Ishikawa (cell line): ENCODE measurements at regions not wholly inside any gene's neighbourhood (a gene's known extent, or its start where the extent isn't known, plus 50 kb on each side); places are given as distances from the start of the nearest gene placed in this dataset.

Experiments used
- CEBPB ChIP-seq: IDR thresholded peaks from 2 replicates; pipeline ENCODE4 v1.6.1; 2012
- EGR1 ChIP-seq: IDR thresholded peaks from 2 replicates; pipeline ENCODE4 v1.6.1; 2012
- EP300 ChIP-seq: IDR thresholded peaks from 2 replicates; pipeline ENCODE4 v1.6.1; 2012; ENCODE audit warnings: borderline replicate concordance
- RAD21 ChIP-seq: IDR thresholded peaks from 2 replicates; pipeline ENCODE4 v1.6.1; 2012; ENCODE audit warnings: low read depth
- TAF1 ChIP-seq: IDR thresholded peaks from 2 replicates; pipeline ENCODE4 v1.6.1; 2012; ENCODE audit warnings: low read depth, mild to moderate bottlenecking
- TCF12 ChIP-seq: IDR thresholded peaks from 2 replicates; pipeline ENCODE4 v1.6.1; 2012; ENCODE audit warnings: low read depth
- YY1 ChIP-seq: IDR thresholded peaks from 2 replicates; pipeline ENCODE4 v1.6.1; 2012; ENCODE audit warnings: low read depth
- ZBTB7A ChIP-seq: IDR thresholded peaks from 2 replicates; pipeline ENCODE4 v1.6.1; 2012; ENCODE audit warnings: low read depth
- TF ChIP-seq, protein P1 (sequence below): IDR thresholded peaks from 2 replicates; pipeline ENCODE4 v1.6.1; 2012; ENCODE audit warnings: low read depth, mild to moderate bottlenecking
- TF ChIP-seq, protein P2 (sequence below): IDR thresholded peaks from 2 replicates; pipeline ENCODE4 v1.6.1; 2012

DNA sequence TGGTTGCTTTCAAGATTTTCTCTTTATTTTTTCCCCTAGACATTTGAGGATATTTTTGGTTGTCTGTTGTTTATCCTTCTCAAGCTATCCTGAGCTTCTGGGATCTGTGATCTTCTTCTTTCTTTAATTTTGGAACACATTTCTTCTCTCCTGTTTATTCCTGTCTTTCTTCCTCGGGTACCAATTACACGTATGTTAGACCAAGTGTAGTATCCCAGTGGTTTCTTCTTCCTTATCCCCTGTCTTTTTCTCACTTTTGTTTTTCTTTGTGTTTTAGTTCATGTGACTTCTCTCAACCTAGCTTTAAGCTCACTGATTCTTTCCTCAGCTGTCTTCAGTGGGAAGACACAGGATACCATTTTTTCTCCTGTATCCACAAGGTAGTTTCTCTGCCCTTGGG lies 120.0 kb downstream of the GALR1 start:
- TF ChIP-seq CEBPB (no peak), TCF12 (no peak), EGR1 (no peak), RAD21 (no peak), ZBTB7A (no peak), EP300 (no peak), TAF1 (no peak), YY1 (no peak)
- TF ChIP-seq, protein P1, sequence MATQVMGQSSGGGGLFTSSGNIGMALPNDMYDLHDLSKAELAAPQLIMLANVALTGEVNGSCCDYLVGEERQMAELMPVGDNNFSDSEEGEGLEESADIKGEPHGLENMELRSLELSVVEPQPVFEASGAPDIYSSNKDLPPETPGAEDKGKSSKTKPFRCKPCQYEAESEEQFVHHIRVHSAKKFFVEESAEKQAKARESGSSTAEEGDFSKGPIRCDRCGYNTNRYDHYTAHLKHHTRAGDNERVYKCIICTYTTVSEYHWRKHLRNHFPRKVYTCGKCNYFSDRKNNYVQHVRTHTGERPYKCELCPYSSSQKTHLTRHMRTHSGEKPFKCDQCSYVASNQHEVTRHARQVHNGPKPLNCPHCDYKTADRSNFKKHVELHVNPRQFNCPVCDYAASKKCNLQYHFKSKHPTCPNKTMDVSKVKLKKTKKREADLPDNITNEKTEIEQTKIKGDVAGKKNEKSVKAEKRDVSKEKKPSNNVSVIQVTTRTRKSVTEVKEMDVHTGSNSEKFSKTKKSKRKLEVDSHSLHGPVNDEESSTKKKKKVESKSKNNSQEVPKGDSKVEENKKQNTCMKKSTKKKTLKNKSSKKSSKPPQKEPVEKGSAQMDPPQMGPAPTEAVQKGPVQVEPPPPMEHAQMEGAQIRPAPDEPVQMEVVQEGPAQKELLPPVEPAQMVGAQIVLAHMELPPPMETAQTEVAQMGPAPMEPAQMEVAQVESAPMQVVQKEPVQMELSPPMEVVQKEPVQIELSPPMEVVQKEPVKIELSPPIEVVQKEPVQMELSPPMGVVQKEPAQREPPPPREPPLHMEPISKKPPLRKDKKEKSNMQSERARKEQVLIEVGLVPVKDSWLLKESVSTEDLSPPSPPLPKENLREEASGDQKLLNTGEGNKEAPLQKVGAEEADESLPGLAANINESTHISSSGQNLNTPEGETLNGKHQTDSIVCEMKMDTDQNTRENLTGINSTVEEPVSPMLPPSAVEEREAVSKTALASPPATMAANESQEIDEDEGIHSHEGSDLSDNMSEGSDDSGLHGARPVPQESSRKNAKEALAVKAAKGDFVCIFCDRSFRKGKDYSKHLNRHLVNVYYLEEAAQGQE = no peak
- TF ChIP-seq, protein P2, sequence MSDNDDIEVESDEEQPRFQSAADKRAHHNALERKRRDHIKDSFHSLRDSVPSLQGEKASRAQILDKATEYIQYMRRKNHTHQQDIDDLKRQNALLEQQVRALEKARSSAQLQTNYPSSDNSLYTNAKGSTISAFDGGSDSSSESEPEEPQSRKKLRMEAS = no peak
